Eye (tissue), 1 donor: ENCODE measurements at regions not wholly inside any gene's neighbourhood (a gene's known extent, or its start where the extent isn't known, plus 50 kb on each side); places are given as distances from the start of the nearest gene placed in this dataset.
"Not testable (repeated sequence)": the region's sequence is repeated elsewhere in the genome, so short reads cannot be mapped to it uniquely, and the experiment has no call there.

ENCODE experiments used
- DNase-seq: peaks from one replicate; pipeline ENCODE4 v3.0.0-alpha.2; 2015

GRCh38 chrX:106220177-106220576 is 52.1 kb downstream of the PWWP3B start:
- DNase-seq = no peak

GRCh38 chrX:106243376-106243775 is 75.3 kb downstream of the PWWP3B start:
- no peak for DNase-seq

- no peak for DNase-seq
Measured at GRCh38 chrX:106246511-106246910, 78.4 kb downstream of the PWWP3B start.

- DNase-seq = no peak
Measured at GRCh38 chrX:106247162-106247561, 79.1 kb downstream of the PWWP3B start.

DNA sequence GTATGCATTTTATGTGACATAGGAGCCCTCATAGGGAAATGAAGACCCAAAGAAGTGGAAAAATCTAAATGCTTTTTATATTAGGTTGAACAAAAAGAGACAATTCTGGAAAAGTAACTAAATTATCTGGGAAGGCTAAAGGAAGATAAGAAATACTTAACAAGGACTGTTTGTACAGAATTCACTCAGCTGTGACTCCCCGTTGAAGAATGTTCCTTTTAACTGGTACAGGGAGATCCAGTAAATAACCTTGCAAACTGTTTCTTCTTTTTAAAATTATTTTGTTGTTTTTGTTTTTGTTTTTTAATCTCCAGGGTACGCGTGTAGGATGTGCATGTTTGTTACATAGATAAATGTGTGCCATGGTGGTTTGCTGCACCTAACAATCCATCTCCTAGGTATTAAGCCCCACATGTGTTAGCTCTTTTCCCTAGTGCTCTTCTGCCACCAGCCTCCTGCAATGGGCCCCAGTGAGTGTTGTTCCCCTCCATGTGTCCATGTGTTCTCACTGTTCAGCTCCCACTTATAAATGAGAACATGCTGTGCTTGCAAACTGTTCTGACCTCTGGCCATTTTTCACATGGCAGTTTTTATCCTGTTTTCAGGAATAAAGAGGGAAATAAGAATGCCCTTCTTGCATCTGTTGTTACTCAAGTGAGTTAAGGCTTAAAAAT is 81.7 kb downstream of the PWWP3B start:
- no peak for DNase-seq

DNA sequence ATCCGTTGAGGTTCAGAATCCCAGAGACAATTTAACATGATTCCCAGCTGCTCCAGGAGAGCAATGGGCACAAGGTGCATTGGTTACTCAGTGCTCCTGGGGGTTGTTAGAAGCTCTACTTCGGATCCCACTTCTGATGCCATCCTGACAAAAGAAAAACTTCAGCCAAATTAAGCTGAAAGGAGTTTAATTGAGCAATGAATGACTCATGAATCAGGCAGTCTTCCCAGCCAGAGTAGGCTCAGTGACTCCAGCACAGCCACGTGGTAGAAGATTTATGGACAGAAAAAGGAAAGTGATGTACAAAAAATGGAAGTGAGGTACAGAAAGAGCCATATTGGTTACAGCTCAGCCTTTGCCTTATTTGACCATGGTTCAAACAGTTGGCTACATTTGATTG is 95.7 kb downstream of the PWWP3B start:
- no peak for DNase-seq

DNA sequence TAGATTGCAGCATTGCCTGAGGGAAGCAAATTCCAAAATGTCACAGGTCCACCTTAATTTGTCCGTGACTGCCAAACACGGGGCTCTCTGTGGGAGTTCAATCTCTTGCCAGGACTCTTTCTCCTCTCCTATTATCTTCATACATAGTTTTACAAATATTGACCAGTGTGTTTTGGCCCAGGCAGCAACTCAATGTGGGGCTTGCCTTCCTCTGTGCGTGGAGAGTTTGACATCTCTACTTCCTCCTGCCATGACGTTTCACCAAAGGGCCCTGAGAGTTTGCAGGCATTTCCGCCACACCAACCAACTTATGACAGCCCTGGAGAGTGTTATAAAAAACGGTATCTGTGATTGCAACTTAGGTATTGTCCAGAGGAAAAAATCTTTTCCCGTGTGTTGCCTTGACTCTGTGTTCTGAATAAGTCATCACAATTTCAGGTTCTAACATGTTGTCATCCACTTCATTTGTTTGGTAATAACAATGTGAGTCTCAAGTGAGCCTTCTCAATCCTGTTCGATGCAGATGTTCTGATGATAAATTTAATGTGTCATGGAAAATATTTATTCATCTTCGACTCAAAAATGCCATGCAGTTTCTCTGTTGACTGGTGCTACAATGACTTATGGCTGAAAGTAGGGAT is 106.0 kb downstream of the PWWP3B start:
- not testable (repeated sequence) for DNase-seq

DNA sequence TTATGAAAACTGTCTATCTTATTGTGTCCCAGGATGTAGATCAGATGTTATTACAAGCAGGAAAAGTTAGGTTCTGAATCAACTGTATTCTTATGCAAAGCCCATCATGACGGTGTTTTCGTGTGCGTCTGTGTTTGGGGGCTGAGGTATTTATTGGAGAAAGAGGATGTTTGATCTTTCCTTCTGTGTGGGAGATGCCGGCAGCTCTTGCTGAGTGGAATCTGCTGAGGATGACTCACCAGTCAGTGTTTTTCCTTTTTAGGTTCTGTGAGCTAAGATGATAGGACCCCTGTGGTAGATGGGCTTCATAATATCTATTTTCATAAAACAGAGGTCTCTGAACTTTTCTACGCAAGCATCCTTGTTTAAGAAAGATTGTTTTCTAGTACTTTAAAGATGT is 107.1 kb downstream of the PWWP3B start:
- DNase-seq = not testable (repeated sequence)

- no peak for DNase-seq
Measured at GRCh38 chrX:106278951-106279350, 110.8 kb downstream of the PWWP3B start.

DNA sequence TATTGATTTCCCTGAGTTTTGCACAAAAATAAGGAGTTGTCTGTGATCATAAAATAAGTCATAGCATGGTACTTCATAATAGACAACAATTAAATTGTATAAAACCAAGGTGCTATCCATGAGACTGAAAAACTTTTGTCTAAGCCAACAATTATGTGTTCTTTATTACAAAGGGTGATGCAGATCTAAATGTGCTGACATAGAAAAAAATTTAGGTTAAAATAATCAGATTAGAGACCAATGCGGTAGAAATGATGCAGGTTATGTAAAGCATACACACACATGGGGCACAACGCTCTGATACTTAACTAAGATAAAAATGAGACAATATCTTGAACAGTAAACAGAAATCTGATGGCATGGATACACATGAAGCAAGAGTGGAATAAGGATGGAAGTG is 113.3 kb downstream of the PWWP3B start:
- DNase-seq = no peak

- no peak for DNase-seq
Measured at GRCh38 chrX:106283841-106284240, 115.7 kb downstream of the PWWP3B start.

- DNase-seq = no peak
Measured at GRCh38 chrX:106284431-106285025, 116.4 kb downstream of the PWWP3B start.

DNA sequence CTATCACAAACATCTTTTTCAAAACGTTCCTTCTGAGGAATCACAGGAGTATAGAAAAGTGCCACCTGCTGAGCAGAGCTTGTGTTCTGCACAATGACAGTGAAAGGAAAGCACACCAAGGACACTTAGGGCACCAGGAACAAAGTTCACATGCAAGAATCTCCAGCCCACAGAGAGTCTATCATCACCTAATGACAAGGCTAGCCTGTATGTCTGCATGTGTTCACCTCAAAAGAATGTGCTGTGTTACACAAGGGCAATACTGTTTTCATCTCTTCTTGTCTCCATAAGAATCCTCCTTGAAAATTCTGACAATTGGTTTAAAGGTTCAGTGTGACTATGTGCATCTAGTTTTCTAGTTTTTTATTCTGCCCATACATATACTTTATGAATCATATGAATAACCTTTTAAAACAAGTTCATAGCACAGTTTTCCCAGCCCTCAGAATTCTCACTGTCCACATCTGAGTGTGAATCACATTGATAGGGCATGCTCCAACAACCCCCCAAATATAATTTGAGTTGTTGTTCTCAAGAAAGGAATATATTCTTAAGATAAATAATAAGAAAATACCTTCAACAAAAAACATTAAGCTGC is 118.0 kb downstream of the PWWP3B start:
- DNase-seq = no peak

- not testable (repeated sequence) for DNase-seq
Measured at GRCh38 chrX:106290778-106291177, 122.7 kb downstream of the PWWP3B start.

- DNase-seq = not testable (repeated sequence)
Measured at GRCh38 chrX:106291779-106292390, 123.8 kb downstream of the PWWP3B start.

GRCh38 chrX:106300239-106300638 is 132.1 kb downstream of the PWWP3B start:
- DNase-seq = no peak

GRCh38 chrX:106300656-106301055 is 132.6 kb downstream of the PWWP3B start:
- no peak for DNase-seq

- DNase-seq = no peak
Measured at GRCh38 chrX:106302304-106302703, 134.2 kb downstream of the PWWP3B start.

- DNase-seq = no peak
Measured at GRCh38 chrX:106306391-106306947, 138.4 kb downstream of the PWWP3B start.

DNA sequence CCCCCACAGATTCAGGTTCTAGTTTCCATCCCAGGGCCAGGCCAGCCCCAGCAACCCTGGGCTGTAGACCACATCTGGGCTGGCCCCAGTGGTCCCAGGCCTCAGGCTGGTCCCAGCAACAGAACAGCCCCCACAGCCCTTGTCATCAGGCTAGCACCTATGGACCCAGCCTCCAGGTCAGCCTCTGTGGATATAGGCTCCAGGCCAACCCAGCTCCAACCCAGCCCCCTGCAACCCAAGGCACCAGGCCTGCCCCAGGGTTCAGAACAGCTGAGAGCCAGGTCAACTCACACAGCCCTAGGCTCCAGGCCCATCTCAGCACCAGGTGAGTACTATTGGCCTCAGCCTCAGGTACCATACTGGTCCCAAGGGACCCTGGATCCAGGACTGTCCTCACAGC is 155.3 kb downstream of the PWWP3B start:
- no peak for DNase-seq

DNA sequence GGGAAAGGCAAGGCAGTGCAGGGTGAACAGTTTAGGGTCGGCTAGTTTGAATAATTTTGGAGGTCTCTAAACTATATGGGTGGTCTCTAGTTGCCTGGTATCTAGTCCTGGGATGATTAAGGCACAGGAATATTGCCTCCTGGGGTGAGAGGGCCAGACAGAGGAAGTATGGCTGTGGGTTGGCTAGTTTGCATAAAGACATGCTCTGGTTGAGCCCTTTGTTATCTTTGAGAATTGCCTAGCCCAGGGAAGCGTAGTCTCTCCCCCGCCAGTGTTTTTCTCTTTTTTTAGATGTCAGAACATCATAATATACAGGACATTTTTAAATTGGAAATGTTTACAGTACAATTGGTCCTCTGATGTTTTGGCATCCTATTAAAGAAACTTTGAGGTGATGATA is 163.5 kb downstream of the PWWP3B start:
- no peak for DNase-seq

DNA sequence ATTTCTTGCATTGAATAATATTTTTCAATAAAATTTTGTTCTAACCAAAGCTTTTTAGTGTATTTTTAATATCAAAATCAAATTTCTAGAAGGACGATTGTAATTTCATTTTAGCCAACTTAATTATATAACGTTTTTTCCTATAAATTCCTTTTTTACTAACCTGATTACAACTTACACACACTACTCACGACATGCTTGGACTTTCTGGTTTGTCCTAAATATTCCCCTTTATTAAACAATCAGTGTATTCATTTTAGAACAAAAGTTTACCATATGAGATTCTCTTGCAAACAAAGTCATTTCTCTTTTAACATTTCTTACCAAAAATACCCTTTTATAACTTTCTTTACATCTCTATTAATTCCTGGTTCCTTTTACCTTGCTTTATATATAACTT is 173.7 kb downstream of the PWWP3B start:
- no peak for DNase-seq

DNA sequence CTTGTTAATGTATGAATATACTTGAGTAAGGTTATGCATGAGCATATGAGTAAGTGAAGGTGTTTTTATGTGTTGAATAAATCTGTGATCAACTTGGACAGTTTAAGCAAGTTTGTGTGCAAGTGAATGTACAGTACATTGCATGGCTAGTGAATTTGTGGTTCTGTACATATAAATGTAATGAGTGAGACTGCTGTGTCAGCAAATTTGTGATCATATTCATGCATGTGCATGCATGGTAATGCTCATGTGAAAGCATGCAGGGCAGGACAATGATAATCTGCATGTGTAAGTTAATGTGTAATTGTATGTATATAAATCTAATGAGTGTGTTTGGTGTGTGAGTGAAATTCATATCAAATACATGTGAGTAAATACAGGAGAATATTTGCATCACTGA is 188.5 kb downstream of the PWWP3B start:
- no peak for DNase-seq
